Osteocyte (in vitro differentiated cells): ENCODE measurements at regions not wholly inside any gene's neighbourhood (a gene's known extent, or its start where the extent isn't known, plus 50 kb on each side); places are given as distances from the start of the nearest gene placed in this dataset.

ENCODE experiments used
- DNase-seq: peaks from one replicate; pipeline ENCODE4 v3.0.0; 2021; ENCODE audit warnings: mixed read lengths; ENCODE audit not compliant: unreplicated experiment; ENCODE audit errors: extremely low spot score
- H3K27ac Mint-ChIP-seq: one replicate; pipeline ENCODE4 v1.8.0; 2021; ENCODE audit warnings: mild to moderate bottlenecking, mixed read lengths; ENCODE audit not compliant: unreplicated experiment
- H3K27me3 Mint-ChIP-seq: one replicate; pipeline ENCODE4 v1.8.0; 2021; ENCODE audit warnings: mixed read lengths; ENCODE audit not compliant: unreplicated experiment
- H3K36me3 Mint-ChIP-seq: one replicate; pipeline ENCODE4 v1.8.0; 2021; ENCODE audit warnings: mixed read lengths; ENCODE audit not compliant: unreplicated experiment
- H3K4me1 Mint-ChIP-seq: one replicate; pipeline ENCODE4 v1.8.0; 2021; ENCODE audit warnings: mixed read lengths; ENCODE audit not compliant: unreplicated experiment
- H3K4me3 Mint-ChIP-seq: one replicate; pipeline ENCODE4 v1.8.0; 2021; ENCODE audit warnings: mild to moderate bottlenecking, moderate library complexity, mixed read lengths; ENCODE audit not compliant: unreplicated experiment
- H3K9me3 Mint-ChIP-seq: one replicate; pipeline ENCODE4 v1.8.0; 2021; ENCODE audit warnings: mixed read lengths; ENCODE audit not compliant: unreplicated experiment
- TF ChIP-seq, protein P1 (sequence below): fragments of 200-600 bp; sonication (generic); IDR thresholded peaks from 2 replicates; pipeline ENCODE4 v1.5.0; 2021; ENCODE audit warnings: antibody characterized with exemption, mild to moderate bottlenecking, moderate library complexity

DNA sequence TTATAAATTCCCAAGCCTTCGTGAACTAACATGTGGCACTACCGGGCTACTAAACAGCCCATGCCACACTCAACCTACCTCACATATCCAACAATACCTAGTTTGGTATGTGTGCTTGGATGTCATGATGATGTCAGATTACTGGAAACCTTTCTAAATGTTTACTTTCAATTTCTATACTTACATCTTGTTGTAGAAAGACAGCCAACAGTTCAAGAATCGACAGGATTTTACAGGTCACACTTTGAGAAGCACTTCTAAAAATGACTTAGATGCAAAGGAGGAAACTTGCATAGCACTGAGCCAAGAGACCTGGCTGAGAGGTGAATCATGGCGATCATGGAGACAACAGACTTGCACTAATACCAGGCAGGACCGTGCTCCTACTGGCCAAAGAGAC, 209.9 kb downstream of the COL4A1 start:
- Mint-ChIP-seq H3K36me3 (peaks cover 7% of the 10 kb centered on the region), H3K4me3 (no peak overlapping the region), H3K9me3 (peaks cover 24% of the 10 kb centered on the region), H3K27ac (no peak overlapping the region), H3K27me3 (no peaks in the 10 kb centered on the region), H3K4me1 (peaks cover 14% of the 10 kb centered on the region)
- no peak for DNase-seq
- TF ChIP-seq, protein P1, sequence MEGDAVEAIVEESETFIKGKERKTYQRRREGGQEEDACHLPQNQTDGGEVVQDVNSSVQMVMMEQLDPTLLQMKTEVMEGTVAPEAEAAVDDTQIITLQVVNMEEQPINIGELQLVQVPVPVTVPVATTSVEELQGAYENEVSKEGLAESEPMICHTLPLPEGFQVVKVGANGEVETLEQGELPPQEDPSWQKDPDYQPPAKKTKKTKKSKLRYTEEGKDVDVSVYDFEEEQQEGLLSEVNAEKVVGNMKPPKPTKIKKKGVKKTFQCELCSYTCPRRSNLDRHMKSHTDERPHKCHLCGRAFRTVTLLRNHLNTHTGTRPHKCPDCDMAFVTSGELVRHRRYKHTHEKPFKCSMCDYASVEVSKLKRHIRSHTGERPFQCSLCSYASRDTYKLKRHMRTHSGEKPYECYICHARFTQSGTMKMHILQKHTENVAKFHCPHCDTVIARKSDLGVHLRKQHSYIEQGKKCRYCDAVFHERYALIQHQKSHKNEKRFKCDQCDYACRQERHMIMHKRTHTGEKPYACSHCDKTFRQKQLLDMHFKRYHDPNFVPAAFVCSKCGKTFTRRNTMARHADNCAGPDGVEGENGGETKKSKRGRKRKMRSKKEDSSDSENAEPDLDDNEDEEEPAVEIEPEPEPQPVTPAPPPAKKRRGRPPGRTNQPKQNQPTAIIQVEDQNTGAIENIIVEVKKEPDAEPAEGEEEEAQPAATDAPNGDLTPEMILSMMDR: no peak

DNA sequence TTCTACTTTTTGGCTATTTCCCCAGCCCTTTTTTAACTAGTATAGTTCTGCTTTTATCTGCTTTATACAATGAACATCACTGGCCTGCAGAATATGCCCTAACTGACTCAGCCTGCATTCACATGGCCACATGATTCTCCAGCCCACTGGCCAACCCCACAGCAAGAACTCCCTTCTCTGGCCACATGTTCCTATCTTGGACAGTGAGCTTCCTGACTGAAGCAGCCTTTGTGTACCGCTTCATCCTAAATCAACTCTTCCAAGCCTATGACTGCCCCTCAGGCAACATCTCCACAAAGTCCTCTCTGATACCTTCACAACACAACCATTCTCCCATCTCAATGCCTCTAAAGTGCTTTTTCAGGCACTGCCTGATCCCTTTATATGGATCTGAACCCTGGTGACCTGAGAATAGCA, 214.1 kb downstream of the COL4A1 start:
- Mint-ChIP-seq H3K4me1 (peaks cover 14% of the 10 kb centered on the region), H3K27ac (no peak overlapping the region), H3K4me3 (no peak overlapping the region), H3K36me3 (no peaks in the 10 kb centered on the region), H3K9me3 (peaks cover 5% of the 10 kb centered on the region), H3K27me3 (no peaks in the 10 kb centered on the region)
- TF ChIP-seq, protein P1: no peak
- no peak for DNase-seq

DNA sequence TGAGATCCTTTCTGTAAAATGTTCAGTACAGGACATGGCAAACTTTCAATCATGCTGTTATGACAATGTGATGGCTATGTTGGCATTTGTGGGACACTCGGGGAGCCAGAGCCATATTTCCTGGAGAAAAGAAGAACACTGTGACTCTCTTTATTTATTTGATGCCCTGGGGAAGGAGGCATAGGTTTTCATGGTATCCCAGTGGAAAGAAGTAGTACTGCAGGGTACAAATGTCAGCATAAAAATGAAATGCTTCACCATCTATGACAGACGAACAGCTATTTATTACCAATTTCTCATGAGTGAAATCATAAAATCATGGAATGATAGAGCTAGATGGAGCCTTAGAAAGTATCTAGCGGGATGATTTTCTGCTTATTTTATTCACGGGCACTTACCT, 217.1 kb downstream of the COL4A1 start:
- H3K9me3 Mint-ChIP-seq: peaks cover 19% of the 10 kb centered on the region
- peaks cover 7% of the 10 kb centered on the region for H3K36me3 Mint-ChIP-seq
- TF ChIP-seq, protein P1: peak; percentile 31
- peaks cover 2% of the 10 kb centered on the region for H3K27me3 Mint-ChIP-seq
- no peak overlapping the region for H3K4me3 Mint-ChIP-seq
- DNase-seq: no peak
- peaks cover 10% of the 10 kb centered on the region for H3K4me1 Mint-ChIP-seq
- no peak overlapping the region for H3K27ac Mint-ChIP-seq

DNA sequence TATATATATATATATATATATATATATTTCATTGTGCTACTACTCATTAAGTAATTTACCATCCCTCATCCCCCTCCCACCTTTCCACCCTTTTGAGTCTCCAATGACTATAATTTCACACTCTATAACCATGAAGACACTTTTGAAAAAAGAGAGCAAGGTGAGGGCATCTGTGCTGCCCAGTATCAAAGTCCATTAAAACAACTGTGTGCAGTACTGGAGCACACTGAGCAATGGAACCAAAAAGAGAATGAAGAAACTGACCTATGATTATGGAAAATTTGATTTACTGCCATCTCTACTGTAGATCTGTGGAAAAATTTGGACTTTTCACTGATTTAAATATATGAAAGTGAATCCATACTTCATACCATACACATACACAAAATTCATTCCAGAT, 217.9 kb downstream of the COL4A1 start:
- Mint-ChIP-seq H3K4me3 (no peak overlapping the region), H3K27ac (no peak overlapping the region), H3K9me3 (peaks cover 19% of the 10 kb centered on the region), H3K27me3 (peaks cover 2% of the 10 kb centered on the region), H3K36me3 (peaks cover 7% of the 10 kb centered on the region), H3K4me1 (peaks cover 3% of the 10 kb centered on the region)
- DNase-seq: no peak
- TF ChIP-seq, protein P1: no peak

DNA sequence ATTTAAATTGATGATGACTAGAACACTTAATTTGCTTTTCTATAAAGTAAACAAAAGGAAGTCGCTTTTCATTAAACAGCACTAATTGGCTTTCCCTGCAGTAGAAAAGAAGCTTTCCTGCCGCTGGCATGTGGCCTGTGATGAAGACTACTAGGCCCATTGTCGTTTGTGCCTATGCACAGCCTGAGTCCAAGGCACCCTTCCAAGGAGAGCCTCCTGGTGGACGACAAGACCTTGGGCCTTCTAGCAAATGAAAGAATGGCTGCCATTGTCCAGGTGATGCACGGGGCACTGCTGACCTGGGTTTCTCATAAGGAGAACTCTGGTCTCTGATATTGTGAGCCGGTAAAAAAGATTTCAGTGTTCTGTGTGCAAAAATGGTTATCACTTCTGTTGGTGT, 233.0 kb downstream of the COL4A1 start:
- H3K27ac Mint-ChIP-seq: no peak overlapping the region
- TF ChIP-seq, protein P1: no peak
- H3K27me3 Mint-ChIP-seq: peaks cover 5% of the 10 kb centered on the region
- H3K36me3 Mint-ChIP-seq: no peaks in the 10 kb centered on the region
- no peak for DNase-seq
- H3K9me3 Mint-ChIP-seq: peaks cover 13% of the 10 kb centered on the region
- no peak overlapping the region for H3K4me3 Mint-ChIP-seq
- peaks cover 5% of the 10 kb centered on the region for H3K4me1 Mint-ChIP-seq
